22Rv1 (cell line): ENCODE measurements at regions not wholly inside any gene's neighbourhood (a gene's known extent, or its start where the extent isn't known, plus 50 kb on each side); places are given as distances from the start of the nearest gene placed in this dataset.

Experiments used
- CTCF ChIP-seq: fragments of 450-650 bp; IDR thresholded peaks from 2 replicates; pipeline ENCODE4 v1.5.1; 2017; ENCODE audit warnings: mild to moderate bottlenecking
- ZFX ChIP-seq: fragments of 450-650 bp; IDR thresholded peaks from 2 replicates; pipeline ENCODE4 v1.6.1; 2017; ENCODE audit warnings: antibody characterized with exemption, borderline replicate concordance

- TF ChIP-seq CTCF, result no peak
- TF ChIP-seq ZFX, result no peak
Observed at GRCh38 chr2:121862286-121862685, 106.8 kb downstream of the TSN start.
